ENCODE measurements at regions not wholly inside any gene's neighbourhood (a gene's known extent, or its start where the extent isn't known, plus 50 kb on each side); places are given as distances from the start of the nearest gene placed in this dataset.

- ATAC-seq (no peak), DNase-seq (no peak)
- Histone ChIP-seq H3K27ac (no peak overlapping the region), H3K9me3 (no peaks in the 10 kb centered on the region), H3K36me3 (no peaks in the 10 kb centered on the region), H3K4me1 (no peaks in the 10 kb centered on the region), H3K4me3 (no peak overlapping the region), H3K27me3 (no peaks in the 10 kb centered on the region)
- TF ChIP-seq POLR2A (IDR thresholded peaks at IDR 0.05): no peak
- TF ChIP-seq, protein P1, sequence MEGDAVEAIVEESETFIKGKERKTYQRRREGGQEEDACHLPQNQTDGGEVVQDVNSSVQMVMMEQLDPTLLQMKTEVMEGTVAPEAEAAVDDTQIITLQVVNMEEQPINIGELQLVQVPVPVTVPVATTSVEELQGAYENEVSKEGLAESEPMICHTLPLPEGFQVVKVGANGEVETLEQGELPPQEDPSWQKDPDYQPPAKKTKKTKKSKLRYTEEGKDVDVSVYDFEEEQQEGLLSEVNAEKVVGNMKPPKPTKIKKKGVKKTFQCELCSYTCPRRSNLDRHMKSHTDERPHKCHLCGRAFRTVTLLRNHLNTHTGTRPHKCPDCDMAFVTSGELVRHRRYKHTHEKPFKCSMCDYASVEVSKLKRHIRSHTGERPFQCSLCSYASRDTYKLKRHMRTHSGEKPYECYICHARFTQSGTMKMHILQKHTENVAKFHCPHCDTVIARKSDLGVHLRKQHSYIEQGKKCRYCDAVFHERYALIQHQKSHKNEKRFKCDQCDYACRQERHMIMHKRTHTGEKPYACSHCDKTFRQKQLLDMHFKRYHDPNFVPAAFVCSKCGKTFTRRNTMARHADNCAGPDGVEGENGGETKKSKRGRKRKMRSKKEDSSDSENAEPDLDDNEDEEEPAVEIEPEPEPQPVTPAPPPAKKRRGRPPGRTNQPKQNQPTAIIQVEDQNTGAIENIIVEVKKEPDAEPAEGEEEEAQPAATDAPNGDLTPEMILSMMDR (IDR thresholded peaks at IDR 0.05 in 4 of 5, conservative IDR thresholded peaks at IDR 0.05 in 1 of 5): no peak
- intact Hi-C loops (cut with DNase I; ENCODE audit: low total_unique reads) (no loop called here), in situ Hi-C loops (cut with MboI; ENCODE audit: low sequenced_read_pairs in 4 of 4) (no loop called here)
These were observed 492.9 kb upstream of the TBX3 start for GRCh38 chr12:115176741-115177400.

DNA sequence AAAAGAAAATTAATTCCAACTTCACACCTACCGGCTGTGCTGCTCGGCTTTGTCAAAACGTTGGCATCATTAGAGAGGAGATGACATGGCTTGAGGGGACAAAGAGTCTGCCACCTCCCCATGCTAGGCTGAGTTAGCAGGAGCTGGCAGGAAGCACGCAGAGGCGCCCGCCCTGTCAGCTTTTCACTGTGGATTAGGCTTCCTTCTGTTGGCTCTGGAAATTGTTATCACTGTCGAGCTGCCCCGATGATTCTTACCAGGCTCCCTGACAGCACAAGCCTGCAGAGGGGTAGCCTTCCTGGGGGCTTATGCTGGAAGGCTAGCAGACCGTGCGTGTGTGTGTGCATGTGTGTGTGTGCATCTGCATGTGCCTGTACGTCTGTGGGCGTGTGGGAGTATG is 490.9 kb upstream of the TBX3 start:
- TF ChIP-seq, protein P1 (IDR thresholded peaks at IDR 0.05 in 4 of 5, conservative IDR thresholded peaks at IDR 0.05 in 1 of 5): no peak
- no peak for TF ChIP-seq POLR2A (IDR thresholded peaks at IDR 0.05)
- Histone ChIP-seq H3K27ac (no peak overlapping the region), H3K4me3 (no peak overlapping the region), H3K36me3 (no peaks in the 10 kb centered on the region), H3K4me1 (no peaks in the 10 kb centered on the region), H3K27me3 (no peaks in the 10 kb centered on the region), H3K9me3 (no peaks in the 10 kb centered on the region)
- in situ Hi-C loops (cut with MboI; ENCODE audit: low sequenced_read_pairs in 4 of 4) (no loop called here), intact Hi-C loops (cut with DNase I; ENCODE audit: low total_unique reads) (no loop called here)
- ATAC-seq (no peak), DNase-seq (no peak)

DNA sequence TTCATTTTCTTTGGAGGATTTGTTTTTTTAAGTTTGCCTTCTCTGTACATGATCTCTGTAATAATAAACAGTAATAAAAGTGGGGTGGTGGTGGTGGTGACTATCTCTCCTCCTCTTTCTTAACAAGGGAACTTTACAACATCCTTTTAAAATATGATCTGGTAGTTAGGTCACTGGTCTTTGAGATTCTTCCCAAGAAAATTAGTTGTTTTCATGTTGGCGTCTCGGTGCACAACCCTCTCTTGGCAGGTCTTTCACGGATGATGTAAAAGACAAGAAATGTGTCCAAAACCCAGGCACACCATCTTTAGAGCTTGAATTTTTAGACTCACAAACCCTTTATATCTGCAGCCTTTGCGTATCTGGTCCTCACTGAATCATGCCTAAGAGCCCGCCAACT is 488.5 kb upstream of the TBX3 start:
- no peak overlapping the region for H3K27ac ChIP-seq
- intact Hi-C loops (cut with DNase I; ENCODE audit: low total_unique reads) (no loop called here), in situ Hi-C loops (cut with MboI; ENCODE audit: low sequenced_read_pairs in 4 of 4) (no loop called here)
- no peaks in the 10 kb centered on the region for H3K4me1 ChIP-seq
- TF ChIP-seq, protein P1 (IDR thresholded peaks at IDR 0.05 in 4 of 5, conservative IDR thresholded peaks at IDR 0.05 in 1 of 5): no peak
- TF ChIP-seq POLR2A (IDR thresholded peaks at IDR 0.05): no peak
- no peak for ATAC-seq
- DNase-seq: no peak
- no peak overlapping the region for H3K4me3 ChIP-seq
- no peaks in the 10 kb centered on the region for H3K36me3 ChIP-seq
- no peaks in the 10 kb centered on the region for H3K9me3 ChIP-seq
- H3K27me3 ChIP-seq: no peaks in the 10 kb centered on the region

GRCh38 chr12:115169981-115170380 is 486.0 kb upstream of the TBX3 start:
- H3K27me3 ChIP-seq: no peaks in the 10 kb centered on the region
- in situ Hi-C loops (cut with MboI; ENCODE audit: low sequenced_read_pairs in 4 of 4): no loop called here
- no peak for DNase-seq
- no peak for TF ChIP-seq POLR2A (IDR thresholded peaks at IDR 0.05)
- TF ChIP-seq, protein P1 (IDR thresholded peaks at IDR 0.05 in 4 of 5, conservative IDR thresholded peaks at IDR 0.05 in 1 of 5): no peak
- H3K36me3 ChIP-seq: no peaks in the 10 kb centered on the region
- H3K9me3 ChIP-seq: no peaks in the 10 kb centered on the region
- no peak overlapping the region for H3K27ac ChIP-seq
- no peak overlapping the region for H3K4me3 ChIP-seq
- intact Hi-C loops (cut with DNase I; ENCODE audit: low total_unique reads): no loop called here
- no peaks in the 10 kb centered on the region for H3K4me1 ChIP-seq
- no peak for ATAC-seq

Measured in gastrocnemius medialis (tissue), 4 donors.